DMS53 (cell line): ENCODE measurements at regions not wholly inside any gene's neighbourhood (a gene's known extent, or its start where the extent isn't known, plus 50 kb on each side); places are given as distances from the start of the nearest gene placed in this dataset.
"Not testable (repeated sequence)": the region's sequence is repeated elsewhere in the genome, so short reads cannot be mapped to it uniquely, and the experiment has no call there.

Source experiments
- DNase-seq: peaks from one replicate; lab custom pipeline; 2025; lab: John Stamatoyannopoulos, UW

DNA sequence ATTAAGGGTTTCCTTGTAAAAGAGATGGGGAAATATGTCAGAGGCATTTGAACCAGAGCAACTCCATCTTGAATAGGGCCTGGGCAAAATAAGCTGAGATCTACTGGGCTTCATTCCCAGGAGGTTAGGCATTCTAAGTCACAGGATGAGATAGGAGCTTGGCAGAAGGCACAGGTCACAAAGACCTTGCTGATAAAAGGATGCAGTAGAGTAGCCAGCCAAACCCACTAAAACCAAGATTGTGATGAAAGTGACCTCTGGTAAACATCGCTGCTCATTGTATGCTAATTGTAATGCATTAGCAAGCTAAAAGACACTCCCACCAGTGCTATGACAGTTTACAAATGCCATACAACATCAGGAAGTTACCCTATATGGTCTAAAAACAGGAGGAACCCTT lies 1390.3 kb downstream of the RAPGEF2 start:
- no peak for DNase-seq

DNA sequence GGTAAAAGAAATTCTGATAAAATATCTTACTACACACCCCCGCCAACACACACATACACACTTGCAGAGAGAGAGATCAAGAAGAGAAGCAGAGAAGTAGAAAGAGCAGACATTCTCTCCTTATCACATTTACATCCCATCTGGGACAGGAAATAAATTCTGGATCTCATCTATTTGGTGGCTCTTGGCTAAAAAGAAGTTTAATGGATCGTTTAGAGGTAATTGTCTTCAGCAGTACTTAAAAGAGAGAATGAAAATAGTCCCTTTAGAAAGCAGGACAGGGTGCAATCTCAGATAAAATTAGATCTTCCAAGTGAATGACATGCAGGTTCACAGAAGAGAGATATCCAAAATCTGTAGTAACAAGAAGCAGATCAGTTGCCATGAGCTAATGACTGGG lies 1392.5 kb downstream of the RAPGEF2 start:
- no peak for DNase-seq

DNA sequence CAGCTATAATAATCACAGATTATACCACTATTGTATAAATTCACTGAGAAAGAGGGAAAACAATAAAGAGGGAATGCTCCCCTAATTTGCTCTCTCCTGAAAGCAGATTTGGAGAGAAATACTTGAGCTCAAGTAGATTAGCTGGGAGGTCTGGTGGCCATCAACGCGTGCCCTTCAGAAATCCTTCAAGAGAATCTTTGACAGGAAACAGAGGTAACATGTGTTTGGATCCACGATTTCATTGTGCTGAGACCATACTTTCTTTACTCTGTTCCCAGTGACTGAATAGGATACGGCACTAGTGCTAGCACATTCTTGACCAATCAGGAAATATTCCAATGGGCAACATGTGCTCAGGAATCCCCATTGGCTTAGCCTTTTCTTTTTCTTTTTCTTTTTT lies 1395.3 kb downstream of the RAPGEF2 start:
- DNase-seq: no peak

DNA sequence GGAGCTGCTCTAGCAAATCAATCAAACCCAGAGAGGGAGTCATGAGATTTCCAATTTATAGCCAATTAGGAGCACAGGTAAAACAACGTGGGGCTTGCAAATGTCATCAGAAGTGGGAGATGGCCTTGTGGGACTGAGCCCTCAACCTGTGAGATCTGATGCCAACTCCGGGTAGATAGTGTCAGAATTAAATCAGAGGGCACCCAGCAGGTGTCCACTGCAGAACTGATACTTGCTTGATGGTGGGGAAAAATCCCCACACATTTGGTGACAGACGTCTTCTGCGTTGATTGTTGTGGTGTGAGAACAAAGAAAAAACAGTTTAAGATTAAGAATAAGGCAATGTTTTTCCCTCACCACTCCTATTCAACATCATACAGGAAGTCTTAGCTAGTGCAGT lies 1402.8 kb downstream of the RAPGEF2 start:
- no peak for DNase-seq

DNA sequence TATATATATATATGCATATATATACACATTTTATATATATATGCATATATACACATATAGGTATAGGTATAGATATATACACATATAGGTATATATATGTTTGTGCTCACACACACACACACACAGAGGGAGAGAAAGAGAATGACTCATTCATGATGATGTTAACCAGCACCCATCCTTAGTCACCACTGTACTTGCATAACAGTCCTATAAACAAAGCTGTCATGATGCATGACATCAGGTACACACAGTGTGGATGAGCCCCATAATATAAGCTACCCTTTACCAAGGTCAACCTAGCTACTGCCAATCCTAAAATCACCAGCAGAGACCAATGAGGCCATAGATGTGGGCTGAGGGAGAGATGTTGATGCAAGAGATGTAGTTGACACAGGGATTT lies 1408.0 kb downstream of the RAPGEF2 start:
- DNase-seq: peak; percentile 63

DNA sequence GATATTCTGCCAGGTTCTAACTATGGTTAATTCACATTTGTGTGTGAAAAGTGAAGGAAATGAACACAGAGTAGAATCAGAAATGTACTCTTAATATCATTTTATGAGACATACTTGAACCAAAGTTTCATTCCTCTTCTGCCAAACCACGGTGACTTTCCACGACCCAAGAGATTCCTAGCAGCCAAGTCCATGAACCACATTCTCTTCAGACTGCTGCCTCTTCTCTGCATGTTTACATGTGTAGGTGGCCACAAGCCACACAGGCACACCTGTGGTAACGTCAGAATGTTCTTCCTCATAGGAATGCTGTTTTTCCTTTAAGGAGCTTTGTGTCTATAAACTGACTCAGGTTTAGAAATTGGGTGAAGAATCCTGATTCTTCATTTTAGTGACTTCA lies 1411.2 kb downstream of the RAPGEF2 start:
- DNase-seq: no peak

DNA sequence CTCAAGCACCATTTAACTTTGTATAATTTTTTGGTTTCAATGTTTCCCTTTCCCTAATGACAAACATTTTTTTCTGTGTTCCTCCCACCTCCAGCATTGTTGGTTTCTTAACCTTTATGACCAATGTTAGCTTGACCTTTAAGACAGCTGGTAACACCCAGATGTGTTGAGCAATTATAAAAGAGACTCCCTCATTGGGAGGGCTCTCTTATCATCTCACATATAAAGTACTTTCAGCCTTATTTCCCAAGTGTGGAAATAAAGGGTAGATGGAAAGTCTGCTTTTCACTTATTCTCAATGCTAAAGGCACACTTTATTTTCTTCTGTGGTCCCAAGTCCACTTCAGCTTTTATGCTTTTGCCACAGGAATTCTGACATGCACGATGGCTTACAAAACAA lies 1420.4 kb downstream of the RAPGEF2 start:
- DNase-seq: peak; percentile 54

DNA sequence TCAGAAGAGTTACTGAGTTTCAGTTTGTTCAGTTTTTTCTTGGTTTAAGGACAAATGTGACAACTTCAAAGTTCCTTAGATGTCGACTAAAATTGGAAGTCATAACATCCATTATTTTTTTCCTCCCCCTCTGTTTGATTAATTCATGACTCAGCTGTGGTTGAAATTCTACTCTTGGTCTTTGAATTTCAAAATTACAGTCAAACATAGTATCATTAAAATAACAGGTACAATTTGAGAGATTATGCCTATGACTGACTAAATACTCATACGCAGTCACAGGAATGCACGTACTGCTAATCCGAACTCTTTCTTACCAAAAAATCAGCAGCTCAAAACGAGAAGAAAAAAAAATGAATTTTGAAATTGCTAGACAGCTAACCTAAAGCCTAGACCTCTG lies 1434.8 kb downstream of the RAPGEF2 start:
- no peak for DNase-seq

DNA sequence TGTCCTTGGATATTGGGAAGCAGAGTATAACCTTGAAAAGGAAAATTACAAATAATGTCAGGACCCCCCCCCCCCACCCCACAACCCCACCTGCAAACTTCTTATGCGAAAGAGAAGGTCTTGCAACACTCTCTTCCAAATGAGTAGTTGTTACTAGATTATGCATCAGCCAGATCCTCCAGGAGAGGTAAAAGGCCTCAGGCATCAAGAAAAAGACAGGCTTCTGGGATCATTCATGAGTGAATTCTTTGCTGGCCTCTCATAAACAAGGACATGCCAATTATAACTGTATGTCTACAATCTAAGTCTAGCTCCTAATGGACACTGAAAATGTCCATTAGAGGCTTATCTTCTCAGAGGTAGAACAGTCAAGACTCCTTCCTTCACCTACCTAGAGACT lies 1443.3 kb downstream of the RAPGEF2 start:
- DNase-seq: no peak

DNA sequence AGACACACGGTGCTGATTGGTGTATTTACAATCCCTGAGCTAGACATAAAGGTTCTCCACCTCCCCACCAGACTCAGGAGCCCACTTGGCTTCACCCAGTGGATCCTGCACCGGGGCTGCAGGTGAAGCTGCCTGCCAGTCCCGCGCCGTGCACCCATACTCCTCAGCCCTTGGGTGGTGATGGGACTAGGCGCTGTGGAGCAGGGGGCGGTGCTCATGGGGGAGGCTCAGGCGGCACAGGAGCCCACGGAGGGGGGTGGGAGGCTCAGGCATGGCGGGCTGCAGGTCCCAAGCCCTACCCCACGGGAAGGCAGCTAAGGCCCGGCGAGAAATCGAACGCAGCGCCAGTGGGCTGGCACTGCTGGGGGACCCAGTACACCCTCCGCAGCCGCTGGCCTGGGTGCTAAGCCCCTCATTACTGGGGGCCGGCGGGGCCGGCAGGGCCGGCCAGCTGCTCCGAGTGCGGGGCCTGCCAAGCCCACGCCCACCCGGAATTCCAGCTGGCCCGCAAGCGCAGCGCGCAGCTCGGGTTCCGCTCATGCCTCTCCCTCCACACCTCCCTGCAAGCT lies 1447.2 kb downstream of the RAPGEF2 start:
- not testable (repeated sequence) for DNase-seq

DNA sequence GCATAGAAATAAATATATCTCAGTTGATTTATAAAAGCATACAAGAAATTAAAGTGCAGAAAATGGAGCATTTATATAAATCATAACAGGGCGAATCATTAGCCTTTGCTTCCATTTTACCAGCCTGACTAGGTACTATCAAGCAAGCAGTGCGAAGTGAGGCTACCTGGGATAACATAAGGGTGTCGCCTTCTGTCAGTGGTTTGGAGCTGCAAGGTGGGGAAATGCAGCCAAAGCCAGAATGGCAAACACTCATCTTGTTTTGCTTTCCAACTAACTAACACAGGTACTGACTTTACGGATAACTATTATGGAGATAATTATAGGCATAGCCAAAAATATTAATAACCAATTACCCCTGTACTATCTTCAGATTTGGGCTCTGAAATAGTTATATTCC lies 1459.8 kb downstream of the RAPGEF2 start:
- DNase-seq: no peak

DNA sequence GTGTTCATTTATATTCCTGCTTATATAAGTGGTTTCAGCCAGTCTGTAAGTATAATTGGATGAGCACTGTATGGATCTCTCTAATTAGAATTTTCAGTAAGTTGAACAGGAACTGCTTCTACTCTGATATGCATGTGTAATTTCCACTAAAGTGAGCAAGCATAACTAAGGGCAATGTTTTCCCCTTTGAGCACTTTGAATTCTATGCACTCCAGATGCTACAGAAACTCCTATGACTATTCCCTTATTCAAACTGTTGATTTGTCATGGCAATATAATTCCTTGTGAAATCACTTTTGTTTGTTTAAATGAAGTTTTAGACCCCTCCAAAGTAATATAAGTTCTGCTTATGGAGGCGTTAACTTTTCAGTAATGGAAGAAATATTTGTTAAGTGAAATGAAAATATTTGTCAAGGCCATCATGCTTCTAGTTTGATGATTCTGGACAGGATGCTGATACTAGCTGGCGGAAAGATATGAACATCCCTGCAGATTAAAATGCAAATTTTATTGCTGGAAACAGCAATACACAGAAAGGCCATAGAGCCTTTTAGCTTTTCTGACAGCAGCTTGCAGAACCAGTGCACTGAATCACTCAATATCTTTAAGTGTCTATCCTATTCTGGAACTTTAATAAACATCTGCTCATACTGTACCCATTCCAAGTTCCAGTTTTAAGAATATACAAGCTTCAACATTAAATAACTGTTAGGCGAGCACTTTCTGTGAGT lies 1460.8 kb downstream of the RAPGEF2 start:
- DNase-seq: no peak

DNA sequence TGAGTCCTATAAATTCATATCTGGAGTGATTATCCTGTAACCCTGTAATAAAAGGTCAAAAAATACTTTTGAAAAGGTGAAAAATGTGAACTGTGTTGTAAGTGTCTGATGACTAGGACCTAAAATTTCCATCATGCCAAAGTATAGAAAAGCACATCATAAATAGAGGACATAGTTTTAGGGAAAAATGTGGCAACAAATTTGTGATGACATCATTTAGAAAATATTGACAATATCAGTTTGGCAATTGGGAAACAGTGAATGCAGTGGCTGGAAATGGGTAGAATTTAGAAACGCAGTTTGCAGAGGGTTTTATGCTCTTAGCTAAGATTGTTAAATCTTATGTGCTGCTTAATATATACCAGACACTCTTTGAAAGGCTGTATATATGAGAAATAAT lies 1464.8 kb downstream of the RAPGEF2 start:
- DNase-seq: no peak

DNA sequence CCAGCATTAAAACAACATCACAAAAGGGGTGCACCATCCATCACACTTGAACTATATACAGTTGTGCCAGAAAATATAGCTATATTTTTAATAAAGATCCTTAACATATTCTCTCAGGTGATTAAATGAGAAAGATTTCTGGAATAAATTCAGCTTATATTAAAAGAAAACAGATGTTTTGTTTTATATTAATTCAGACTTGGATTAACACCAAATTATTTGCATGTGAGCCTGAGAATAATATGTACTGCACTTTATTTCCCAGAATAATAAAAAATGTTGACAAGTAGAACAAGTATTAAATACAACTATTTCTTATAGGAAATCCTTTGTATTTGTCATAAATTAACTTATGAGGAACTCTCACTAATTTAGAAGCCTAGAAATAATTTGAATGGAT lies 1467.4 kb downstream of the RAPGEF2 start:
- no peak for DNase-seq

DNA sequence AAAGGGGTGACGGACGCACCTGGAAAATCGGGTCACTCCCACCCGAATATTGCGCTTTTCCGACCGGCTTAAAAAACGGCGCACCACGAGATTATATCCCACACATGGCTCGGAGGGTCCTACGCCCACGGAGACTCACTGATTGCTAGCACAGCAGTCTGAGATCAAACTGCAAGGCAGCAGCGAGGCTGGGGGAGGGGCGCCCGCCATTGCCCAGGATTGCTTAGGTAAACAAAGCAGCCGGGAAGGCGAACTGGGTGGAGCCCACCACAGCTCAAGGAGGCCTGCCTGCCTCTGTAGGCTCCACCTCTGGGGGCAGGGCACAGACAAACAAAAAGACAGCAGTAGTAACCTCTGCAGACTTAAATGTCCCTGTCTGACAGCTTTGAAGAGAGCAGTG lies 1471.4 kb downstream of the RAPGEF2 start:
- DNase-seq: not testable (repeated sequence)

DNA sequence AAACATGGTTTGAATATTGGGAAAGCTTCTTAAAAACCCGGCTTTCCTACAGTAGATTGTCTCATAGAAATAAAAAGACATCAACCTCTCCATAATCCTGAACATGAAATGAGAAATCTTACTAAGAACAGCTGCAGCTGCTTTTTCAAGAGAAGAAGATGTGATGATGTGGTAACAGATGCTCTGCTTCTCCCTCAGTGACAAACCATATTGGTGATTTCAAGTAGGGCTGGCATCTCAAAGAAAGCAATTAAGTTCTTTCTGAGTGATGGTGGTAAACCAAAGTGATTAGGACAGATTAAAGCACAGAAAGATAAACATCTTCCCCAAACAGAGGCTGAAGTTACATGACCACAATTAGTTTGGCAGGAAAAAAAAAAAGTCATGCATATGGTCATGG lies 1477.7 kb downstream of the RAPGEF2 start:
- DNase-seq: no peak

DNA sequence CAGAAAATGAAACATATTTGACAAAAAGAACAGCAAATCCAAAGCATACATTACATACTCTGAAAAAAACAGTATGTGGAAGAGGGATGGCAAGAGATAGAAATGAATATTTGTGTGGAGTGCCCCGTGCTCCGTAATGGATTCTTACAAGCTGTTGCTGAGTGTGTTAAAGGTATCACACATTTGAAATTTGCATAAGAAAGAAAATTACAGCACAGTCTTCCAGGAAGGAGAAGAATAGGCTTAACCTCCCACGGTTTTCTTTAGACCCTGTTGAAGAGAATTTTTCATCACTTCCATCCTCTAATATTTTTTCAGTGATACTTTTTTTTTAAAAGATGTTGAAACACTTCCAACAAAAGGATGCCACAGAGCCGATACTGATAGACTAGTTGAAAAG lies 1489.4 kb downstream of the RAPGEF2 start:
- DNase-seq: no peak

DNA sequence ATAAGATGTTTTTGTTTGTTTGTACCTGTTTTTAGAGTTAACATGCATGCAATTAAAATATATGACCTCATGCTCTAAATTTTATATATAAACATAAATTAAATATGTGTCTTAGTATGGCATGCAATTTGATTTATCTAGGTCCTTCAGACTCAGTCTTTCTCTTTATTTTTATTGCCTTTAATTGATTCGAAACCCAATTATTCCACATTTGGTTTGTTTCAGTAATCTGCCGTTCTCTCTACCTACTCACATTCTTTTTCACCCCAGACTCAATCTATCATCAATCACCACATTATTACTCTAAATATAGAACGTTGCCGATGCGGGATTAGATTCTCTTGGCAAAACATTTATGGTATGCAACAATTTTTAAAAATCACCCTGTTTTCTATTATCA lies 1492.8 kb downstream of the RAPGEF2 start:
- no peak for DNase-seq

DNA sequence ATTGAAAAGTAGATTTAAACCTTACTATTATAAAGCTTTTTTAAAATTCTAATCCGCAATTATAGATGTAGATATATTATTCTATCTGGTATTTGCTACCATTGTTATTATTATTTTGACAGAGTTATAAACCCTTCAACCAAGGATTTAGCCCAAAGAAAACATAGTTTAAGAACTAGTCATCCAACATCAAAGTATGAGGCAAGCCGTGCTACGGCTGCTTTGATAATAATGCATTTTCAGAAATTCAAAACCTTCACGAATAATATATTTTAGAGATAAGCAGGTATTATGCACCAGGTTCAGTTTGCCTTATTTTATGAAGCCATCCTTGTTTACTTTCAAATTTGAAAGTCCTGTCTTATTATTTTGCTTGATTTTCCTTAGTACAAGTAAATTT lies 1501.7 kb downstream of the RAPGEF2 start:
- DNase-seq: no peak

DNA sequence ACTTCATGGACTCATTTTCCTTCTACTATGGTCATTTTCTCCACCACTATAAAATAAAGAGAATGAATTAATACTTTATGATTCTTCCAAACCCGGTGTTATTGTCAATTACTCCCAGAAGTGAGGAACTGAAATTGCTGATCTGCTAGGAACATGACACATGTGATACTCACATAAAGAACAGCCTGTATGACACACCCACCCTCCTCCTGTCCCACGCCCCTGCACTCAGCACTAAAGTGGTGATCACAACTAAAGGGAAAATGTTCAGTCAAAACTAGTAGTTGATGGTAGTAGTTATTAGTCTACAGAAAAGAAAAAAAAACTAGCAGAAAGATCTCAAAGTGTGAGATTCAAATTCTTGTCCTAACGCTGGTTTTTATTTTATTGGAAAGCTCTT lies 1508.3 kb downstream of the RAPGEF2 start:
- DNase-seq: no peak

DNA sequence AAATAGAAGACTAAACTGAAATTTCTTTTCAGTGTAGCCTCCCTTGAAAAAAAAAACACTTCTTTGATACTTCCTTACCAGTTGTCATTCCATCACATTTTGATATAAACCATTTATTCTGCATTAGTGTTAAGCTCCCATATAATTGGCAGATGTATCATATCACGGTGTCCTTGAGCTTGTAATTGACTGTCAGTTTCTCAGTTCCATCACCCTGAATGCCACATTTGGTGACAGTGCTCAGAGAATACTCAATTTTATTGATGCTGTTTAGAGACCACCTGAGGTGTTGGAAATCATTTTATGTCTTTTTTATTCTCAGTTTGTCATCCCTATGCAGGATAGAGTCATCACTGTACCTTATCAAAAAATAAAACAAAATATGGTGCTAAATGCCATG lies 1528.2 kb downstream of the RAPGEF2 start:
- no peak for DNase-seq

DNA sequence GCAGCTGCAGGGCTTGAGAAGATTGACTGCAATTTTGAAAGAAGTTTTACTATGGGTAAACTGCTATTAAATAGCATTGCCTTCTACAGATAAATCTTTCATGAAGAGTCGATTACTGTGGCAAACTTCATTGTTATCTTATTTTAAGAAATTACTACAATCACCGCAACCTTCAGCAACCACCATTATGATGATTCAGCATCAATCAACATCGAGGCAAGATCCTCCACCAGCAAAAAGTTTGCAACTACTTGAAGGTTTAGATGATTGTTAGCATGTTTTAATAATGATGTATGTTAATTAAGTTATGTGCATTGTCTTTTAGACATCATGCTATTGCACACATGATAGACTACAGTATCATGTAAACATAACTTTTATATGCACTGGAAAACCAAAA lies 1511.0 kb downstream of the FSTL5 start:
- DNase-seq: no peak

DNA sequence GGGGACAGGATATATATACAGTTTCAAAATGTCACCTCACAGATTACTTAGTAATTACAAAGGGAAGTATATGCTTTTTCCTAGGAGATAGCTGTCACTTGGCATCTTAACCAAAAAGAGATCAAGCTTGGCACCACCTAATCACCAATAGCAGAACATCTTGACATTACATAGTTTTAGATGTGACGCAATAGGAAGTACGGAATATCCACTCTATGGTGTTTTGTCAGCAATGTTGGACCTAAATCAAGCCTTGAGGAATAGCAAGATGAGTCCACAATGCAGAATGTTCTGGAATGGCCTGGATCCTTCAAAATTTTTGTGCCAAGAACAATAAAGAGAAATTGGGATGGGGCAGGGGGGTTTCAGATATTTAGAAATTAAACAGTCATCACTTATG lies 1488.2 kb downstream of the FSTL5 start:
- DNase-seq: no peak

DNA sequence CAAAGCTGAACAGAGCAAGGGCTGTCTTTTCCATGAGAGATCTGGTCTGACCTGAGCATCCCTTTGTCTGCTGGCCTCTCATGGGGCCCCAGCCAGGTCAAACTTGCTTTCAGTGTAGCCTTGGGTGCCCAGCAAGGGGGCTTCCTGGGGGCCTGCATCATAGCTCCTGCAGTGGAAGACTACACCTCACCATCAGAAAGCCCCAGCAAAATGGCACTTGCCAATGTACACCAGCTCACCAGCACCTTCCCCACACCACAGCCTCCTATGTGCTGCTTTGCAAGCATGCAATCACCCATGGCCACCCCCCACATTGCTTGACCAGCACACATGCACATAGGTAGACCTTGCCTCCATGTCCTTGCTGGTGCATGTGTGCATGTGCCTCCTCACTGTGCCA lies 1478.1 kb downstream of the FSTL5 start:
- DNase-seq: no peak
